GM10266 (cell line): ENCODE measurements at regions not wholly inside any gene's neighbourhood (a gene's known extent, or its start where the extent isn't known, plus 50 kb on each side); places are given as distances from the start of the nearest gene placed in this dataset.

Experiments used
- DNase-seq: peaks from one replicate; pipeline ENCODE4 v3.0.0; 2012; ENCODE audit errors: extremely low spot score
- CTCF ChIP-seq: IDR thresholded peaks from 2 replicates; pipeline ENCODE4 v1.5.1; 2012; ENCODE audit warnings: mild to moderate bottlenecking, low read depth; ENCODE audit not compliant: control insufficient read depth, insufficient read depth; ENCODE audit errors: missing control alignments

- no peak for TF ChIP-seq CTCF
- no peak for DNase-seq
These were observed 61.6 kb upstream of the CEP85L start for GRCh38 chr6:118712969-118713368.

GRCh38 chr6:118710616-118711015 lies 59.2 kb upstream of the CEP85L start:
- DNase-seq, result no peak
- TF ChIP-seq CTCF, result no peak

- peak; percentile 42 for DNase-seq
- no peak for TF ChIP-seq CTCF
These were observed 58.5 kb upstream of the CEP85L start for GRCh38 chr6:118709859-118710350.

- TF ChIP-seq CTCF, result no peak
- no peak for DNase-seq
These were observed 57.4 kb upstream of the CEP85L start for GRCh38 chr6:118708744-118709143.

GRCh38 chr6:118708055-118708454 lies 56.7 kb upstream of the CEP85L start:
- DNase-seq, result no peak
- TF ChIP-seq CTCF, result no peak

- DNase-seq, result no peak
- no peak for TF ChIP-seq CTCF
These were observed 55.3 kb upstream of the CEP85L start for GRCh38 chr6:118706702-118707101.

GRCh38 chr6:118705544-118706491 lies 54.4 kb upstream of the CEP85L start:
- TF ChIP-seq CTCF, result no peak
- DNase-seq, result peak; percentile 28
